ENCODE measurements at regions not wholly inside any gene's neighbourhood (a gene's known extent, or its start where the extent isn't known, plus 50 kb on each side); places are given as distances from the start of the nearest gene placed in this dataset.

DNA sequence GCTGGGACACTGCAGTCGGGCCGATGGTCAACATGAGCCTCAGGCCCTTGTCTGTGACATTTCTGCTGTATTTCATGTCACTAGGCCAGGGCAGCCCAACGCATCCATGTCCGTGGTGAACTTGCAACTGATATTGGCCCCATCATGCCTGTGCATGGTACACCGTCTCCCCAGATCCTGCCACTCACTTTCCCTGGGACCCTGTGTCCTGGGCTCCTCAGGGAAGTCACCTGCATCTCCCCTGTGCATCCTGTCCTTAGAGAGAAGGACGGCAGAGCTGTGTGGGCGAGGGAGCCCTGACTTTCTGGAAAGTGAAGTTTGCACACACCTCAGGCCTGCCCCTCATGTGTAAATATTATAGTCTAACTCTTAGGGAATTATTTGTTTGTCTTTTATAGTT, 123.3 kb downstream of the ACKR3 start:
- DNase-seq = no peak

DNA sequence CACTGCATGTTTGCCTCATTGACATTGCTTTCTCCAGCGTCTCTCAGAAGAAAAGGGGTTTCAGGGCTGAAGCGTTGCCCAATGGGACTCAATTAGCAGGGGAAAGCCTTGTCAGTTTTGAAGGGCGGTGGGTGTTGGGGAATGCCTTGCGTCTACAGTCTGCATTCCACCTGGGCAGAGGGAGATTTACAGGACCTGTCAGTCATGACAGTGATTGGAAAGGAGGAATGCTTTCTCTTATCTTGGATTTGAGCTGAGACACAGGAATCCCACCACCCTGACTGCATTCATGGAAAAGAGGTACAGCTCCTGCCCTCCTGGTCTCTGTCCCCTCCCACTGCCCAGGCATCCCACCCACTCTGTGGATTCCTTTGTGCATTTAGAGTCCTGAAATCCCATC, 123.9 kb downstream of the ACKR3 start:
- no peak for DNase-seq

DNA sequence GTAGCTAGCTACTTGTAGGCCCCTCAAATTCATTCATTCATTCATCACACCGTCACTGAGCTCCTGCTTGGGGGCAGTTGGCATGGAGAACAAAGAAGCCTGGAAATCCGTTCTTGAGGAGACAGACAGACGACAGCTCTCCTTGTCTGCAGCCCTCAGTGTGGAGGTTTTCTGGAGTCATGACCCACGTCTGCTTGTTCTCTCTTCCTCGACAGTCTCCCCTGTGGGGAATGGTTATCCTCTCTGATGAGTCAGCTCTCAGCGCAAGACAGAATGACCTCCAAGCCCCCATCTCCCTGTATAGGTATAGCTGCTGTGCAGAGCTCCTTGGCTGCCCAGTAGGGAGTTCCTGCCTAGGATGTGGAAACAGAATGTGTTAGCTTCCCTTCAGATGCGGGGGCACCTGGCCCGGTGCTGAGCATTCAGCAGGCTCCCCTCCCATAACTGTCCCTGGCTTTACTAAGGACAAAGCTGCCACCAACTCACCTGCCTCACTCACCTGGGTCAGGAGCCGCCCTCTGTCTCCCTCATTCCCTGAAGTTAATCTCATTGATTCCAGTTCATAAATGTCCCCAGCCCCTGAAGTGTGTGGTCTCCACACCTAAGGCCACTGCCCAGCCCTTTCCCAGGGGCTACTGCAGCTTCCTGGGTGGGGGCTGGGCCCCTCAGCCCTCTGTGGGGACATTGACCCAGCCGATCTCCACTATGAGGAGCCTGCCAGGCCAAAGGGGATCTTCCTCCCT, 124.7 kb downstream of the ACKR3 start:
- no peak for DNase-seq

DNA sequence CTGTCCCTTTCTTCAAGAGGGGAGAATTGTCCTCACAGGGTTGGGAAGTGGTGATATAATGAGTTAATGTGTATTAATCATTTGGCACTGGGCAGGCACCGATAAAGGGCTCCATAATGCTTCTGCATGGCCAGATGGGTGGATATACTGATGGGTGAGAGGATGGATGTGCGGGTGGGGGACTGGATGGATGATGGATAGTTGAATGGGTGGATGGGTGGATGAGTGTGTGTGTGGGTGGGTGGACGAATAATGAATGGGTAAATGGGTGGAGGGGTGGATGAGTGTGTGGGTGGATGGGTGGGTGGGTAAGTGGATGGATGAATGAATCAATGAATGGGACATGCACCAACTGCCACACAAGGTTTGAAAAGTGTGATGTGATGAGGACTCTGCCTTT, 127.2 kb downstream of the ACKR3 start:
- DNase-seq = no peak

DNA sequence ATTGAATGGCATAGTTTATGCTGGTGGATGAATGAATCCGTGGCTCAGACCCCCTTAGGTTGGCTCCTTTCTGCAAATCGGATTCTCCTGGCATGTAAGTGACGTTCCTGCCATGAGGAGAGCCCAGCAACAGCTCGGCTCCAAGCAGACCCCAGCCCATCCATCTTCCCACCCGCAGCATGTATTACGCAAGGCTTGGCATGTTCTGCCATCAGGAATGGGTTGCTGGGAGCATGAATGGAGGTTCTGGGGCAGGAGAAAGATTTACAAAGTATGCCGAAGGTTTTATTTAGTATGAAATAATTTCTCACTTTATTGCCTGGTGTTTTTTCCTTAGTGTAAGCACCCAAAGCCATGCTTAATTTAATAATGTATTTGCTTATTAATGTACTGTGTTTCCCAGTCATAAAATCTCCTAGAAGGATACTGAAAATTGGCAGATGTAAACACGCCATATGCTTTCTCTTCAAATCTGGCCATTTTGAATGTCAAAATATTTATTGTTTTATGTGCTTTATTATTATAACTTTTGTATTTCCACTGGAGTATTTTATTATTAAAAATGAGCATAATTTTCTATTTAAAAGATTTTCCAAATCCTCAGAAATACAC, 128.5 kb downstream of the ACKR3 start:
- no peak for DNase-seq

DNA sequence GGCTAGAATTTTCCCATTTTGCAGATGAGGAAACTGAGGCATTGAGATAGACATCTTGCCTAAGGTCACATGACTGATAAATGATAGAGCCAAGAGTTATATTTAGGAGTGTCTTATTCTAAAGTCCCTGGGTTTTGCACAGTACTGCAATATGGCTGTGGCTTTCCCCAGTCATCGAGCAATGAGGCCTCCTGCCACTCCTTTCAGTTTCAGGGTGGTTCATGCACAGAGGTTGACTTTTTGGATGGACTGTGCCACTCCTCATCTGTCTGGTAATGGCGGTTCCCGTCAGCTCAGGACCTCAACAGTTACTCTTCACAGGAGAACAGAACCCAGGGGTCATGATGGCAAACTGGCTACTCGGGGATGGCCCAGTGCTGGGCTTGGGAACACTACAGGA, 131.1 kb downstream of the ACKR3 start:
- DNase-seq = no peak

DNA sequence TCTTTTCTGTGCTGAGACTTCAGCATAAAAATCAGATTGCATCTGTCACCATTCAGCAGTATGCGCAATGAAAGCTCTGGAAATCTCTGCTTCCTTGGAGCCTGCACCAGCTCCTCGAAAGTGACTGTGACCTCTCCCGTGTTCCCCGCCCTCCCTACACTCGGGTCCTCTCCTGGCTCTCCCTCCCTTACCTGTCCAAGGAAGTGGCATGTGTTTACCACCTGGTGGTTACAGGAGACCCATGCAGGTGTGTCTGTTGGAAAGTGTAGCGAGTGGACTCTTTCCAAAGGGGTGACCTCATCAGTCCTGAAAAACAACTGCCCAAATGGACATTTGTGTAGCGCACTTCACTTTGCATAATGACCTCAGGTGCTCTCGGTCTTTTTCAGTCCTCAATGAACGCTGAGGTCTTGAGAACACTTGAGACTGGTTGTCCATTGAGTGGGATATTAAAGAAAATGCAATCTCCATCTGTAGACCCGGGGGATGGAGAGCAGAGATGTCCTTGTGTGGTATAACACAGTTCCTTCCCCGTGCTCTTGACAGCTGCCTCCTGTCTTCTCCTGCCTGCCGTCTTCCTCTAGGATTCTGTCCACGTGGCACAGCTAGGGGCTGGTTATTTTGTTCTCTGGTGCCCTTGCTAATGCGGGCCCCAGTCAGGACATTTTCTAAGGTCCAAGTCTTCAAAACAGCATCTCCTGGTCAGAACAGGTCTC, 133.2 kb downstream of the ACKR3 start:
- DNase-seq = no peak

DNA sequence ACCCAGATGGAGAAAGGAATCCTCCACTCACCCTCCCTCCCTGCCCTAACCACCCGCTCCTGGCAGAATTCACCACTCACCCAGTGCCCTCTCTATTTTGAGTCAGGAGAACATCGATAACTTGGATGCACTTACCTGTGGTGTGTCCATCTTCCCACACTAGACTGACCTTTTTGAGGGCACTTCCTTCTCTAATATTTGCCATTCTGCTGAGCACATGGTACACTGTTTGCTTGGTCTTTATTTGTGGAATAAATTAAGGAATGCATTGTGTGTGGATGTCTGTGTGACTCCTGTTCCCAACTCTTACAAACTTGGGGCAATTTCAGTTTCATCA, 133.7 kb downstream of the ACKR3 start:
- no peak for DNase-seq

DNA sequence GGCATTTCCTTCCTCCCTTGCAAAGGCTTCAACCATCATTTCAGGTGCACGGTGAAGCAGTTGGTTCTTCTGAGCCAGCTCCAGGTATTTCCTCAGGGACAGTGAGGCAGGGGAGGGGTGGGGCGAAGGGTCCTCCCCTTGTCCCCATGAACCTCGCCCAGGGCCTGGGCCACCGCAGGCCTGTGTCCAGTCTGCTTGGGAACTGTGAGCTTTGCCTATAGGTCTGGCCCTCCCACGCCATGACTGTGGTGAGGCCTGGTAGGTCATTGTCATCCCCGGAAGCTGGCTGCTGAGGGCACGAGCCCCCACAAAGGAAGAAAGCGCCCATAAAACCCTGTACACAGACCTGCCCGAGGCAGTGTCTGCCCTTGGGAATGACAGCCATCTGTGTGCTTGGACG, 134.3 kb downstream of the ACKR3 start:
- no peak for DNase-seq

DNA sequence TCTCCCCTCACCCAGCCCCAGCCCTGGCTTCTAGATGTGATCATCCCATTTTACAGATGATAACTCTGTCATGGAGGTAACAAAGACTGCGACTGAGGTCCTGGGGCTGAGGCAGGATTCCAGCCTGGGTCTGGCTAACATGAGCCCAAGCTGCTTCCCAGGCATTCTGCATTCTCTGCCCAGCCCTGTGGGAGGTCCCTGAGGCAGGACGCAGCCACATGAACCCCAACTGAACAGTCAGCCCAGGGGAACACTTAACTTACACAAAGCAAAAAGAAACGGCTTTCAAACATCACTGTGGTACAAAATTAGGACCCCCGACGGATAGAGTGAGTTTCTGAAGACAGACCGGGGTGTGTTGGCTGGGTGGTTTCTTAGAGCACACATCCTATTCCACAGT, 135.3 kb downstream of the ACKR3 start:
- DNase-seq = no peak

DNA sequence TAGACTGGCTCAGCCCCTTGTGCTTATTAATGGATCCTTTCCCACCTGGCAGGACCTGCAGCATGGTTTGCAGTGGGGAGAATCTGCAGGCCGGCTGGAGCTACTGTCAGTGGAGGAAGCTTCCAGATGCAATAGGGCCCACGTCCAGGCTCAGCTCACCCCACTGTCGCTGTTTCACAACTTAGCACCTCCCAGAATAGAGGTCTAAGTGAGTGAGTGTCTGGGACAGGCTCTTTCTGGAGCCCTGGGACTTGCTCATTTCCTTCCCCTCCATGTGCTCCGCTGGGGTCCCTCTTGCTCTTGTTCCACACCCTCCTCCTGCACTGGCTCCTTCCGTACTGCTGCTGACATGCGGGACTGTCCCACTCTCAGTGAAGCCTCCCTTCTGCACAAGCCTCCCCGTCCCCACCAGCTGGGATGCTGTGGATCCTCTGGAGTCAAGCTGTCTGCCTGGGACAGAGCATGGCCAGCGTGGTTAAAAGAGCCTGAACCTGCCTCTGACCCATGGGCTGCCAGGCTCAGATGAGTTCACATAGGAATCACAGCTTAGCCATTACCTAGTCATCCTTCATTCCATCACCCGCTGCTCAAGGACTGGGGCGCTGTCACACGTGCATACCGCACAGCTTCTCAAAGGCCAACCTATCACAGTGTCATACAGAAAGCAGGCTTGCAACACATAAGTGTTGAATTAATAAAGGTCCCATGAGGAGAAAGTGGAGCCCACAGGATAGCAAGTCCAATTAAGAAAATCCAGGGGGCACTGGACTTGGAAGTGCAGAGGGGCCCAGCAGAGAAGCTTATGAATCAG, 135.9 kb downstream of the ACKR3 start:
- DNase-seq = no peak

DNA sequence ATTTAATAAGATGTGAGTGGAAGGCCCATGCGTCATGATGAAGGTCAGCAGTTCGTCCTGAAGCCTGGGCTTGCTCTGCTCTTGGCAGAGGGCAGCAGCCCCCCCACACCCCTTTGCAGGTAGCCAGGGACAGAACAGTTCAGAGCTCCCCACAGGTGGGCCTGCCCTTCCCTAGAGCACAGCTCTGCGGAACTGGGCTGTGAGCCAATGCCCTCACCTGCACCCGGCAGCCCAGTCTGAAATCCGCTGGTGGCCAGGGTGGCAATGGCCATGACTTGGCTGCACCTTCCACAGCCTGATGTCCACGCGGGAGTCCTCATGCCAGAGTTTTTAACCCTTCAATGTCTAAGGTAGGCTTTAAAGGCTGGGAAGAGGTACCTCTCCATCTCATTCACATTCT, 136.7 kb downstream of the ACKR3 start:
- no peak for DNase-seq

DNA sequence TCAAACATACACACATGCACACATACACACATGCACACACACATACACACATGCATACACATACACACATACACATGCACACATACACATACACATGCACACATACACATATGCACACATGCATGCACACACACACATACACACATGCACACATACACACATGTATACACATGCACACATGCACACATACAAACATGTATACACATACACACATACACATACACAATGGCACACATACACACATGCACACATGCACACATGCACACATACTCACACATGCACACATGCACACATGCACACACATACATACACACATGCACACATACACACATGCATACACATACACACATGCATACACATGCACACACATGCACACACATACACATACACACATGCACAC, 137.2 kb downstream of the ACKR3 start:
- DNase-seq = no peak

DNA sequence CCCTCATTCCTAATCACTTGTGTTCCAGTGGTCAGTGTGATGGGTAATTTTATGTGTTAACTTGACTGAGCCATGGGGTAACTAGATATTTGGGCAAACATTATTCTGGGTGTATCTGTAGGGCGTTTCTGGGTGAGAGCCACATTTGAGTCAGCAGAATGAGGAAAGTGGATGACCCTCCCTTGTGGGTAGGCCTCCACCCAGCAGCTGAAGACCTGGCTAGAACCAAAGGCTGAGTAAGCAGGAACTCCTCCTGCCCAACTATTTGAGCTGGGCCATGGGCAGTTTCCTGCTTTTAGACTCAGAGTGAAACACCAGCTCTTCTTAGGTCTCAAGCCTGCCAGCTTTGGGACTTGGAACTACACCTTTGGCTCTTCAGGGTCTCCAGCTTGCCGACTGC, 141.8 kb downstream of the ACKR3 start:
- DNase-seq = no peak

DNA sequence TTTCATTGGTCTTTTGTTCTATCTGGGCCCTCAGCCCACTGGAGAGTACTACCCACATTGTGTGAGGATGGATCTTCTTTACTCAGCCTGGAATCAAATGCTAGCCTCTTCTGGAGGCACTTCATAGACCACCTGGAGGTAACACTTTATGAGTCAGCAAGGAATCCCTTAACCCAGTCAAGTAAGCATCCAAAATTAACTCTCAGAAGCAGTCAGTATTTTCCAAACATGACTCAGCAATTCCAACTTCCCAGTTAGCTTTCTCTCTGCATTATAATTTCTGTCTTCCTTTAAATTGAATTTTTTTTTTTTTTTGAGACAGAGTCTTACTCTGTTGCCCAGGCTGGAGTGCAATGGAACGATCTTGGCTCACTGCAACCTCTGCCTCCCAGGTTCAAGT, 142.7 kb downstream of the ACKR3 start:
- DNase-seq = no peak

DNA sequence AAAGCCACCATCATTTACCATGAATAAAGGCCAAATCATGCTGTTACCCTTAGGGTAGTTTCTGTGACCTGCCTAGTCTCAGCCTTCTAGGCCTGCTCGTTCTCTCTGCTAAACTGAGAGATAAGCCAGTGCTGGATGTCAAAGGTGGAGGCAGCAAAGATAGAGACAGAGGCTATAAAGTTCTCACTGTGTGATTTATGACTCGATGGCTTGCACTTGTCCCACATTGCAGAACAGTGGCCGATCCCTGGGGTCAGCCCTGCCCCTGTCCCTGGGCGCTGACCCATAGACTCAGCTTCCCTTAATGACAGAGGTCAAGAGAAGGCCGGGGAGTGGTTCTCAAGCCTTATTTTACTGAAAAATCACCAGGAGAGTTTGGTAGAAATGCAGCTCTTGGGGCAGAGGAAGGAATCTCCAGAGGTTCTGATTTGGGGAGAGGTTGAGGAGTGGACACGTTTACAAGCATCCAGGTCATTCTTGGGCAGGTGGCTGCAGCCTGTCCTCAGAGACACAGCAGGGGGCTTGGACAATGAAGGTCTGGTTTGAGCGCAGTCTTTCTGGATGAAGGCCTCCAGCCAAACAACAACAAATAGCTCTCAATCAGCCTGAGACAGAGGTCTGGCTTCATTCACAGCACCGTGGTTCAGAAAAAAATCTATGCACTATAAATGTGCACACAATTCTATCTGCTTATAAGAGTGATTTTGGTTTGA, 143.5 kb downstream of the ACKR3 start:
- DNase-seq = no peak

DNA sequence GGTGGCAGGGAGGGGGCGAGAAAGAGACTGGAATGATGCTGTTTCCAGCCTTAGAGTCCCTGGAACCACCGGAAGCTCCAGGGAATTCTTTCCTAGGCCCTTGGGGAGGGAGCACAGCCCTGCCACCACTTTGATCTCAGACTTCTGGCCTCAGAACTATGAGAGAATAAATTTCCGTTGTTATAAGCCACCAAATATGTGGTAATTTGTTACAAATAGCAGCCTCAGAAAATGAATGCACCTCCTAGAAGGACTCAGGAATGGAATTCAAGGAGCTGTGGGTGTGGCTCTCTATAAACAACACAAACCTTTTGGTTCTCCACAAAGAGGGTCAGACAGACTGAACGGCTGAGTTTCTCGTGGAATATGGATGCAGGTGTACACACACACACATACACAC, 144.5 kb downstream of the ACKR3 start:
- DNase-seq = no peak

DNA sequence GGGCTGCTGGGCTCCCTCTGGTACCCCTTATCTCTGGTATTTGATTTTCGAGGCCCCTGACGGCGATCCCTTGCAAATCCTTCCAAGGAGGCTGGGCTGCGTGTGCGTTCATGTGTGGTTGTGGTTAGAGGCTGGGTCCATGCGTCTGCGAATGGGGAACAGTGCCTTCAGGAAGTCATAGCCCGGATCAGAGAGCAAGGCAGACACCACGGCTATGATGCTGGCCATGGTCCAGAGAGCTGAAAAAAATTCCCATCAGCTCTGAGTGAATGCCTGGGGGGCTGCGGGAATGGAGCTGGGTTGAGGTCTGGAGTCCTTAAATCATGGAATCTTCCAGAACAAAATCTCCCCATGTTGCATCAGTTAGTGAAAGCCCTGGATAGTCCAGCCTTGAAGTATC, 145.5 kb downstream of the ACKR3 start:
- no peak for DNase-seq

DNA sequence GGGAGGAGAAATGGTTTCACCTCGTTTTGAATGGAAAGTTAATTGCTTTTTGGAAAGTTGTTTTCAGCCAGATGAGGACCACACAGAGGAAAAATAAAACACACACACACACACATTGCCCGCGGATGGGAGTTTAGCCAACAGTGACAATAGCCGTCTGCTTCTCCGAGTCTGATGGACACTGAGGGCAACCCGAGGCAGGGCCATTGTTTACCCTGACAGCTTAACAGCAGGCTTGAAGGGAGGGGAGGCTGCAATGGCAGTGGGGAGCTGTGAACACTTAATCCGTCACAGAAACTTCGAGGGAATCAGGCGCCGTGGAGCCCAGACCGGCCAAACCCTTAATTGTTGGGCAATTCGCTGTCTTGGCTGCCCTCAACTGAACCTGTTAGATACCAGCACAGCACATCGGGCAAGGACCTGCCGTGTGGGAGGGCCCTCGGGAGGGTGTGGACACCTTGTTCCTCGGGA, 145.9 kb downstream of the ACKR3 start:
- DNase-seq = no peak

DNA sequence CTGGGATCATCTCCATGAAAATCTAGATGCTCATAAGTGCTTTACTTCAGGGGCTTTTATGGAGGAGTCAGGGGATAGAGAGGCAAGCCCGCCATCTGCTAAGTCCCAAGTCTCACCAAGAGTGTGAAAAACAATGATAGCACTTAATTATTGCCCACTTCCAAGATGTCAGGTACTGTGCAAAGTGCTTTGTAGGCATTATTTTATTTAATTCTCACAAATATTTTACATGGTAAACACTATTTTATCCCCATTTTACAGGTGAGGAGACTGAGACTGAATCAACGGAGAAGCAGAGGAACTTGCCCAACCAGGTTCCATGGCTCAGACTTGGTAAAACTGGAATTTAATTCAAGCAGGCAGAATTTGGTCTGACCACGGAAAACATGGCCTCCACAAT, 147.5 kb downstream of the ACKR3 start:
- DNase-seq = no peak

DNA sequence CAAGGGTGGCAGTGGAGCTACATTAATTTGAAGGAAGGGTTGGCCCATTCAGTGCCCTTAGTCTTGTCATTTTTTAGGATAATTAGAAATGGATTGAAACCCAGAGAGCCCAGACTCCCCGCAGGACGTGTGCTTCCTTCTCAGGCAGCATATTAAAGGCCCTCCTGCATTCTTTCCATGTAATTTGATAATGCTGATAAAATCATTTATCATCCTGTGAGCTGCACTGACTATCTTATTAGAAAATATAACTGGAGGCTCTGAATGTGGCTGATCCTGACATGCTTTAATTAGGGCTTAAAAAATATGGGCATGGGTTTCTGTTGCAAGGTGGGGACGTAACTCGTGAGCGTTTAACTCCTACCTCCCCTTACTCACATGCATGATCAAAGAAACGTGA, 148.1 kb downstream of the ACKR3 start:
- peak; percentile 11 for DNase-seq

DNA sequence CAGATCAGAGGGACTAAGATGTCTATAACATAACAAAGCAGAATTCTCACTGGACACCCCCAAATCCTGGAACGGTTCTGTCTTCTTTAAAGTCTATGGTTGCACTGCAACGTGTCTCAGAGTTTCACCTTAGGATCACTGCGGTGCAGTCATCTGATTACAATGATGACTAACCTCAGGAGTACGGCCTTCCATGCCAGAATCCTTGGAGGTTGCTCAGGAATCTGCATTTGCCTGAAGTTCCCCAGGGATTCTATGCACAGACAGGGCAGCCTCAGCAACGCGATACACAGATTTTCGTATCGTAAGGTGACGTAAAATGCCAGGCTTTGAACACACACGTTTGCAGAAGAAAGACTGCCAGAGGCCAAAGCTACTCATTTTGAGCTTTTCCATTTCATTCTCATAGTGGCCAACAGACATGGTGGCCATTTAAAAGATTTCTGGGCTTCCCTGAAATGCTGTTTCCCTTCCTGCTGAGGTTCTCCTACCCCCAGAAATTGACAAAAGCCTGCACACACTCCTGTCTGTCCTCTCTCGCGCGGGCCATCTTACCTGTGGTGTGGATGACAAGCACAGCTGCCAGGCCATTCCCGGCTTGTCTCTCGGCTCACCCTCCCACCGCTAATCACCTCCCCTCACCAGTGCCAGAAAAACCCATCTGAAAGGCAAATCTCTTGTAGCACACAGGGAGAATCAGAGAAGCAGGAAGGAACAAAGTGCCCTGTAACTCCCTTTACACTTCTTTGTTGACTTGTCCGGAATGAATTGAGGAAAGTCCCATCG, 148.8 kb downstream of the ACKR3 start:
- no peak for DNase-seq

Data from NCI-H1694 treated with DMSO at 0.1 percent for 48 hours (cell line).